GM23338 (cell line): ENCODE measurements at regions not wholly inside any gene's neighbourhood (a gene's known extent, or its start where the extent isn't known, plus 50 kb on each side); places are given as distances from the start of the nearest gene placed in this dataset.
A peak's percentile ranks its signal among the peaks of the same experiment; 100 is the strongest.
"Not testable (repeated sequence)": the region's sequence is repeated elsewhere in the genome, so short reads cannot be mapped to it uniquely, and the experiment has no call there.

Experiments used
- ATAC-seq: fragments of 200-7000 bp; cut with Tn5 transposase; 3 replicates; pipeline ENCODE4 v1.9.1; 2020
- DNase-seq: peaks from one replicate; pipeline ENCODE4 v3.0.0-alpha.2; 2015; ENCODE audit warnings: low spot score
- H2AFZ ChIP-seq: fragments of 200-600 bp; sonication (generic); 2 replicates; pipeline ENCODE4 v1.8.0; 2016; ENCODE audit warnings: antibody characterized with exemption, mild to moderate bottlenecking, moderate library complexity
- H3F3A ChIP-seq: fragments of 200-600 bp; sonication (generic); replicated peaks from 2 replicates; pipeline ENCODE4 v1.8.0; 2017; ENCODE audit warnings: antibody characterized with exemption, mixed run types, low read depth
- H3K27ac ChIP-seq: fragments of 200-600 bp; sonication (generic); 2 replicates; pipeline ENCODE4 v1.6.1; 2016; ENCODE audit warnings: low read depth
- H3K27me3 ChIP-seq: fragments of 200-600 bp; sonication (generic); 2 replicates; pipeline ENCODE4 v1.8.0; 2016; ENCODE audit warnings: mild to moderate bottlenecking, mixed run types, moderate library complexity; ENCODE audit not compliant: insufficient read depth
- H3K36me3 ChIP-seq: fragments of 200-600 bp; sonication (generic); 2 replicates; pipeline ENCODE4 v1.8.0; 2016; ENCODE audit warnings: mild to moderate bottlenecking; ENCODE audit not compliant: insufficient read depth
- H3K4me1 ChIP-seq: fragments of 200-600 bp; sonication (generic); 2 replicates; pipeline ENCODE4 v1.8.0; 2016; ENCODE audit warnings: mild to moderate bottlenecking, moderate library complexity; ENCODE audit not compliant: insufficient read depth
- H3K4me2 ChIP-seq: fragments of 200-600 bp; sonication (generic); 2 replicates; pipeline ENCODE4 v1.7.1; 2017; ENCODE audit warnings: mixed run types
- H3K4me3 ChIP-seq: fragments of 200-600 bp; sonication (generic); 2 replicates; pipeline ENCODE4 v1.6.1; 2016; ENCODE audit warnings: mixed run types
- H3K79me2 ChIP-seq: fragments of 200-600 bp; sonication (generic); replicated peaks from 2 replicates; pipeline ENCODE4 v1.8.0; 2017; ENCODE audit warnings: mild to moderate bottlenecking; ENCODE audit not compliant: insufficient read depth
- H3K9me2 ChIP-seq: fragments of 200-600 bp; sonication (generic); 2 replicates; pipeline ENCODE4 v1.8.0; 2017; ENCODE audit not compliant: insufficient read depth
- H4K20me1 ChIP-seq: fragments of 200-600 bp; sonication (generic); replicated peaks from 2 replicates; pipeline ENCODE4 v1.8.0; 2017; ENCODE audit warnings: mild to moderate bottlenecking; ENCODE audit not compliant: insufficient read depth
- H3K27ac Mint-ChIP-seq: 2 replicates; pipeline ENCODE4 v1.8.0; 2020; ENCODE audit warnings: inconsistent platforms, mild to moderate bottlenecking, moderate library complexity, mixed read lengths
- H3K27me3 Mint-ChIP-seq: 3 replicates; pipeline ENCODE4 v1.8.0; 2022; ENCODE audit warnings: low read depth, mild to moderate bottlenecking, moderate library complexity, mixed read lengths, inconsistent platforms; ENCODE audit not compliant: insufficient read depth, poor library complexity
- H3K36me3 Mint-ChIP-seq: 3 replicates; pipeline ENCODE4 v1.8.0; 2021; ENCODE audit warnings: low read depth, mild to moderate bottlenecking, inconsistent platforms, moderate library complexity, mixed read lengths
- H3K4me1 Mint-ChIP-seq: 3 replicates; pipeline ENCODE4 v1.8.0; 2020; ENCODE audit warnings: mild to moderate bottlenecking, inconsistent platforms, mixed read lengths
- H3K4me3 Mint-ChIP-seq: 3 replicates; pipeline ENCODE4 v1.8.0; 2021; ENCODE audit warnings: moderate library complexity, mild to moderate bottlenecking, inconsistent platforms, mixed read lengths
- H3K9me3 Mint-ChIP-seq: 3 replicates; pipeline ENCODE4 v1.8.0; 2020; ENCODE audit warnings: moderate library complexity, mild to moderate bottlenecking, inconsistent platforms, mixed read lengths

- H3K27me3 Mint-ChIP-seq, H3F3A ChIP-seq, H3K79me2 ChIP-seq, H3K4me1 Mint-ChIP-seq, H3K4me2 ChIP-seq, ATAC-seq, H2AFZ ChIP-seq, H3K4me3 ChIP-seq, H3K36me3 Mint-ChIP-seq, DNase-seq, H3K36me3 ChIP-seq, H3K4me1 ChIP-seq, H3K9me3 Mint-ChIP-seq, H4K20me1 ChIP-seq, H3K27me3 ChIP-seq, H3K27ac ChIP-seq, H3K27ac Mint-ChIP-seq, H3K4me3 Mint-ChIP-seq, H3K9me2 ChIP-seq: not testable (repeated sequence)
Measured at GRCh38 chr2:111262627-111263379, 142.1 kb downstream of the BCL2L11 start.

GRCh38 chr2:111263380-111264017, 142.8 kb downstream of the BCL2L11 start:
- H3K4me1 ChIP-seq, H3K27ac ChIP-seq, H3K9me3 Mint-ChIP-seq, H3K4me2 ChIP-seq, H3K4me3 ChIP-seq, H3K79me2 ChIP-seq, H3K36me3 Mint-ChIP-seq, H3K27ac Mint-ChIP-seq, H3F3A ChIP-seq, H2AFZ ChIP-seq, H3K4me1 Mint-ChIP-seq, H3K27me3 ChIP-seq, DNase-seq, H3K9me2 ChIP-seq, H4K20me1 ChIP-seq, H3K4me3 Mint-ChIP-seq, H3K36me3 ChIP-seq, H3K27me3 Mint-ChIP-seq, ATAC-seq: not testable (repeated sequence)

GRCh38 chr2:111264956-111265355, 144.2 kb downstream of the BCL2L11 start:
- not testable (repeated sequence) for H3K4me1 ChIP-seq, H3K79me2 ChIP-seq, H2AFZ ChIP-seq, H3K4me2 ChIP-seq, H3K9me3 Mint-ChIP-seq, H3K4me1 Mint-ChIP-seq, DNase-seq, H3K36me3 Mint-ChIP-seq, H3K27ac ChIP-seq, H3K4me3 ChIP-seq, ATAC-seq, H3K9me2 ChIP-seq, H3K4me3 Mint-ChIP-seq, H4K20me1 ChIP-seq, H3K27ac Mint-ChIP-seq, H3K36me3 ChIP-seq, H3F3A ChIP-seq, H3K27me3 ChIP-seq, H3K27me3 Mint-ChIP-seq

- not testable (repeated sequence) for H3K27me3 Mint-ChIP-seq, H3K4me1 ChIP-seq, H3K4me3 Mint-ChIP-seq, ATAC-seq, H3K27me3 ChIP-seq, H3K4me3 ChIP-seq, H3F3A ChIP-seq, H2AFZ ChIP-seq, H3K79me2 ChIP-seq, H3K36me3 Mint-ChIP-seq, H3K27ac Mint-ChIP-seq, DNase-seq, H4K20me1 ChIP-seq, H3K9me2 ChIP-seq, H3K4me1 Mint-ChIP-seq, H3K4me2 ChIP-seq, H3K9me3 Mint-ChIP-seq, H3K27ac ChIP-seq, H3K36me3 ChIP-seq
Measured at GRCh38 chr2:111266556-111266955, 145.8 kb downstream of the BCL2L11 start.

- H3K4me1 ChIP-seq, ATAC-seq, H3K4me2 ChIP-seq, H2AFZ ChIP-seq, H3K9me3 Mint-ChIP-seq, H3K27ac ChIP-seq, DNase-seq, H3K4me3 Mint-ChIP-seq, H3K27me3 ChIP-seq, H3K9me2 ChIP-seq, H3F3A ChIP-seq, H4K20me1 ChIP-seq, H3K36me3 Mint-ChIP-seq, H3K79me2 ChIP-seq, H3K4me1 Mint-ChIP-seq, H3K4me3 ChIP-seq, H3K27ac Mint-ChIP-seq, H3K27me3 Mint-ChIP-seq, H3K36me3 ChIP-seq: not testable (repeated sequence)
Measured at GRCh38 chr2:111267038-111267437, 146.3 kb downstream of the BCL2L11 start.

GRCh38 chr2:111269761-111270323, 149.1 kb downstream of the BCL2L11 start:
- not testable (repeated sequence) for H3K36me3 Mint-ChIP-seq, H3K27me3 Mint-ChIP-seq, H3K27ac Mint-ChIP-seq, H4K20me1 ChIP-seq, H3K27ac ChIP-seq, H3K36me3 ChIP-seq, H3K79me2 ChIP-seq, H3K27me3 ChIP-seq, H3K4me3 ChIP-seq, H3K4me2 ChIP-seq, H3K9me3 Mint-ChIP-seq, H3K4me1 ChIP-seq, H3K4me3 Mint-ChIP-seq, H3K9me2 ChIP-seq, H3K4me1 Mint-ChIP-seq, H3F3A ChIP-seq, H2AFZ ChIP-seq
- peak; percentile 34; the same call in 1 of the 3 replicates for ATAC-seq
- DNase-seq, result peak; percentile 9
